Ishikawa (cell line): ENCODE measurements at regions not wholly inside any gene's neighbourhood (a gene's known extent, or its start where the extent isn't known, plus 50 kb on each side); places are given as distances from the start of the nearest gene placed in this dataset.
A peak's percentile ranks its signal among the peaks of the same experiment; 100 is the strongest.

Source experiments
- CEBPB ChIP-seq: IDR thresholded peaks from 2 replicates; pipeline ENCODE4 v1.6.1; 2012
- CREB1 ChIP-seq: IDR thresholded peaks from 2 replicates; pipeline ENCODE4 v1.6.1; 2012; ENCODE audit warnings: low read depth
- EGR1 ChIP-seq: IDR thresholded peaks from 2 replicates; pipeline ENCODE4 v1.6.1; 2012
- EP300 ChIP-seq: IDR thresholded peaks from 2 replicates; pipeline ENCODE4 v1.6.1; 2012; ENCODE audit warnings: borderline replicate concordance
- FOXM1 ChIP-seq: IDR thresholded peaks from 2 replicates; pipeline ENCODE4 v1.6.1; 2012; ENCODE audit warnings: low read depth, borderline replicate concordance
- MAX ChIP-seq: IDR thresholded peaks from 2 replicates; pipeline ENCODE4 v1.6.1; 2012
- NFIC ChIP-seq: IDR thresholded peaks from 2 replicates; pipeline ENCODE4 v1.6.1; 2012
- RAD21 ChIP-seq: IDR thresholded peaks from 2 replicates; pipeline ENCODE4 v1.6.1; 2012; ENCODE audit warnings: low read depth
- REST ChIP-seq: IDR thresholded peaks from 2 replicates; pipeline ENCODE4 v1.6.1; 2012; ENCODE audit warnings: low read depth, mild to moderate bottlenecking
- TAF1 ChIP-seq: IDR thresholded peaks from 2 replicates; pipeline ENCODE4 v1.6.1; 2012; ENCODE audit warnings: low read depth, mild to moderate bottlenecking
- TCF12 ChIP-seq: IDR thresholded peaks from 2 replicates; pipeline ENCODE4 v1.6.1; 2012; ENCODE audit warnings: low read depth
- TEAD4 ChIP-seq: IDR thresholded peaks from 2 replicates; pipeline ENCODE4 v1.6.1; 2012
- USF1 ChIP-seq: IDR thresholded peaks from 2 replicates; pipeline ENCODE4 v1.6.1; 2012
- YY1 ChIP-seq: IDR thresholded peaks from 2 replicates; pipeline ENCODE4 v1.6.1; 2012; ENCODE audit warnings: low read depth
- ZBTB7A ChIP-seq: IDR thresholded peaks from 2 replicates; pipeline ENCODE4 v1.6.1; 2012; ENCODE audit warnings: low read depth

- TF ChIP-seq TEAD4 (no peak), NFIC (no peak), RAD21 (peak; percentile 76), TAF1 (no peak), ZBTB7A (no peak), CREB1 (no peak), EP300 (no peak), REST (no peak)
Measured at GRCh38 chr18:57859314-57859713, 56.2 kb upstream of the ATP8B1 start.

GRCh38 chr18:57856557-57857280 lies 53.6 kb upstream of the ATP8B1 start:
- no peak for TF ChIP-seq TAF1
- TF ChIP-seq EGR1, result no peak
- no peak for TF ChIP-seq ZBTB7A
- no peak for TF ChIP-seq YY1
- TF ChIP-seq TCF12, result no peak
- TF ChIP-seq NFIC, result no peak
- TF ChIP-seq REST, result no peak
- TF ChIP-seq CREB1, result no peak
- TF ChIP-seq MAX, result no peak
- TF ChIP-seq TEAD4, result no peak
- no peak for TF ChIP-seq CEBPB
- TF ChIP-seq RAD21, result no peak

GRCh38 chr18:57856128-57856527 lies 53.0 kb upstream of the ATP8B1 start:
- TF ChIP-seq YY1 (no peak), USF1 (no peak), NFIC (no peak), MAX (no peak), FOXM1 (no peak), CEBPB (no peak), TCF12 (no peak), EGR1 (no peak), ZBTB7A (no peak), RAD21 (no peak)

- TF ChIP-seq REST, result no peak
- no peak for TF ChIP-seq TCF12
- no peak for TF ChIP-seq RAD21
- no peak for TF ChIP-seq FOXM1
- no peak for TF ChIP-seq EP300
Measured at GRCh38 chr18:57855551-57855950, 52.4 kb upstream of the ATP8B1 start.

- TF ChIP-seq CREB1 (no peak), TAF1 (no peak), MAX (no peak), EGR1 (no peak), FOXM1 (no peak), TCF12 (no peak), REST (no peak), NFIC (no peak), YY1 (no peak), ZBTB7A (no peak), EP300 (no peak), RAD21 (no peak), USF1 (no peak)
Measured at GRCh38 chr18:57854726-57855125, 51.6 kb upstream of the ATP8B1 start.
